Hepatocyte (in vitro differentiated cells): ENCODE measurements at regions not wholly inside any gene's neighbourhood (a gene's known extent, or its start where the extent isn't known, plus 50 kb on each side); places are given as distances from the start of the nearest gene placed in this dataset.

Experiments used
- CTCF ChIP-seq: fragments of 200-600 bp; sonication (generic); IDR thresholded peaks from 2 replicates; pipeline ENCODE4 v1.5.1; 2016; ENCODE audit warnings: antibody characterized with exemption, mild to moderate bottlenecking; ENCODE audit not compliant: poor library complexity
- EZH2 ChIP-seq: fragments of 200-600 bp; sonication (generic); IDR thresholded peaks from 2 replicates; pipeline ENCODE4 v1.6.1; 2016; ENCODE audit warnings: antibody characterized with exemption, mild to moderate bottlenecking, borderline replicate concordance
- EZH2phosphoT487 ChIP-seq: fragments of 200-600 bp; sonication (generic); IDR thresholded peaks from one replicate; pipeline ENCODE4 v1.6.1; 2018; ENCODE audit warnings: antibody characterized with exemption, mild to moderate bottlenecking, low read depth, moderate library complexity; ENCODE audit not compliant: unreplicated experiment, severe bottlenecking

- TF ChIP-seq CTCF (no peak), EZH2phosphoT487 (no peak), EZH2 (no peak)
Measured at GRCh38 chr11:115751243-115752015, 247.2 kb upstream of the CADM1 start.
